Colonic mucosa (tissue), 4 donors: ENCODE measurements at regions not wholly inside any gene's neighbourhood (a gene's known extent, or its start where the extent isn't known, plus 50 kb on each side); places are given as distances from the start of the nearest gene placed in this dataset.

Source experiments
- DNase-seq: peaks from one replicate; pipeline ENCODE4 v3.0.0-alpha.2; 2020
- H3K27ac ChIP-seq: fragments of 200-600 bp; one replicate; pipeline ENCODE4 v1.8.0; 2021
- H3K27me3 ChIP-seq: fragments of 200-600 bp; one replicate; pipeline ENCODE4 v1.8.0; 2021
- H3K36me3 ChIP-seq: fragments of 200-600 bp; one replicate; pipeline ENCODE4 v1.8.0; 2021
- H3K4me1 ChIP-seq: fragments of 200-600 bp; one replicate; pipeline ENCODE4 v1.8.0; 2021; ENCODE audit warnings: mild to moderate bottlenecking
- H3K4me3 ChIP-seq: fragments of 200-600 bp; one replicate; pipeline ENCODE4 v1.8.0; 2021
- H3K9ac ChIP-seq, 2 donors: one replicate each; pipeline ENCODE4 v1.7.0; 2013; ENCODE audit warnings: control low read depth in 2 of 2, low read depth in 2 of 2, low read length in 2 of 2
- H3K9me3 ChIP-seq: fragments of 200-600 bp; one replicate; pipeline ENCODE4 v1.8.0; 2021
- CTCF ChIP-seq: fragments of 200-600 bp; IDR thresholded peaks from one replicate; pipeline ENCODE4 v1.8.0; 2022; ENCODE audit warnings: antibody characterized with exemption, mild to moderate bottlenecking
- intact Hi-C: fragments of 100-400 bp; cut with DNase I; formaldehyde crosslinking; loops from one replicate; pipeline ENCODE4 v1.14.1; 2022
- donor health status: healthy.
- donor health status: DM: no; HTN: no; CAD: no.
- donor health status: DM: no; HTN: no; CAD: no.

- H3K4me3 ChIP-seq = no peak overlapping the region
- H3K4me1 ChIP-seq = no peaks in the 10 kb centered on the region
- DNase-seq = no peak
- H3K9me3 ChIP-seq = no peaks in the 10 kb centered on the region
- H3K27ac ChIP-seq = no peak overlapping the region
- no peaks in the 10 kb centered on the region for H3K27me3 ChIP-seq
- no peak for TF ChIP-seq CTCF
- H3K36me3 ChIP-seq = no peaks in the 10 kb centered on the region
- H3K9ac ChIP-seq = no peak overlapping the region
- intact Hi-C loops = no loop called here
These were observed 547.0 kb upstream of the COX7C start for GRCh38 chr5:86070719-86071118.

GRCh38 chr5:86074297-86074696 lies 543.4 kb upstream of the COX7C start:
- Histone ChIP-seq H3K4me3 (no peak overlapping the region), H3K36me3 (no peaks in the 10 kb centered on the region), H3K9ac (no peak overlapping the region), H3K27ac (no peak overlapping the region), H3K27me3 (no peaks in the 10 kb centered on the region), H3K9me3 (no peaks in the 10 kb centered on the region), H3K4me1 (no peaks in the 10 kb centered on the region)
- TF ChIP-seq CTCF = no peak
- DNase-seq = no peak
- intact Hi-C loops = no loop called here

GRCh38 chr5:86075139-86075538 lies 542.6 kb upstream of the COX7C start:
- Histone ChIP-seq H3K27me3 (no peaks in the 10 kb centered on the region), H3K4me3 (no peak overlapping the region), H3K9me3 (no peaks in the 10 kb centered on the region), H3K4me1 (no peaks in the 10 kb centered on the region), H3K9ac (no peak overlapping the region), H3K36me3 (no peaks in the 10 kb centered on the region), H3K27ac (no peak overlapping the region)
- no peak for DNase-seq
- no peak for TF ChIP-seq CTCF
- intact Hi-C loops = no loop called here

- H3K9me3 ChIP-seq = no peaks in the 10 kb centered on the region
- no peaks in the 10 kb centered on the region for H3K36me3 ChIP-seq
- H3K4me3 ChIP-seq = no peak overlapping the region
- intact Hi-C loops = no loop called here
- no peak overlapping the region for H3K27ac ChIP-seq
- no peak overlapping the region for H3K9ac ChIP-seq
- H3K4me1 ChIP-seq = no peaks in the 10 kb centered on the region
- DNase-seq = no peak
- TF ChIP-seq CTCF = no peak
- no peaks in the 10 kb centered on the region for H3K27me3 ChIP-seq
These were observed 522.6 kb upstream of the COX7C start for GRCh38 chr5:86095092-86095491.

GRCh38 chr5:86101966-86102365 lies 515.8 kb upstream of the COX7C start:
- Histone ChIP-seq H3K27ac (no peak overlapping the region), H3K9me3 (no peaks in the 10 kb centered on the region)

More at GRCh38 chr5:86101966-86102365, 515.8 kb upstream of the COX7C start:
- no peak overlapping the region for H3K4me3 ChIP-seq
- H3K36me3 ChIP-seq = no peaks in the 10 kb centered on the region
- no peak overlapping the region for H3K9ac ChIP-seq
- intact Hi-C loops = no loop called here
- no peaks in the 10 kb centered on the region for H3K27me3 ChIP-seq
- no peak for DNase-seq
- no peak for TF ChIP-seq CTCF
- no peaks in the 10 kb centered on the region for H3K4me1 ChIP-seq
